Uterus (tissue), 2 donors: ENCODE measurements at regions not wholly inside any gene's neighbourhood (a gene's known extent, or its start where the extent isn't known, plus 50 kb on each side); places are given as distances from the start of the nearest gene placed in this dataset.

ENCODE experiments used
- POLR2A ChIP-seq, 2 donors: fragments of 450-650 bp; IDR thresholded peaks; one replicate each; pipeline ENCODE4 v1.6.1; 2016; ENCODE audit warnings: antibody characterized with exemption in 2 of 2, mild to moderate bottlenecking in 1 of 2, moderate library complexity in 1 of 2
- TF ChIP-seq, protein P1 (sequence below), 4 experiments: fragments of 200-600 bp in 2 of 4; fragments of 450-650 bp in 2 of 4; sonication (generic) in 2 of 4; IDR thresholded peaks; one replicate each; pipeline ENCODE4 v1.5.1; 2016 to 2019; ENCODE audit warnings: antibody characterized with exemption in 4 of 4, mild to moderate bottlenecking in 2 of 4, moderate library complexity in 1 of 4

DNA sequence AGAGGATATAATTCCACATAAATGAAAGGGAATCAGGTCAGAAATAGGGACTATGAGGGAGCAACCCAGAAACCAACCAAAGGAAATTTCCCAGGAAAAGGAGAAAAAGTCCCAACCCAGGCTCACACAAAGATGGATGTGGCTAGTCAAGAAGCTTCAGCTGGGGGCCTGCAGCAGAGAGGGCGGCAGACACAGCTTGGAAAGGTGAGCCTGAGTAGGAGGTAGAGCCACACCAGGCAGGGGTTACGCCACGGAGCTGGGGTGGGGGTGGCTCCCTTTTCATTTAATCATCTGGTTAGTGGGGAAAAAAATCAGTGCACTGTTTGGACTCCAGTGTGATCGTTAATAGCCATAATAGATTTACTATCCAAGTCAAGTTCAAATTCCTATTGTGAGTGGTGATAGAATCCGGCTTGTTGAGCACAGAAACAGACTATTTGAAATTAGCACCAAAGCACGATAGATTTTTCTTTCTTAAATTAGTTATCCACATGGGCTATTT, 220.6 kb downstream of the TPBG start:
- TF ChIP-seq, protein P1, sequence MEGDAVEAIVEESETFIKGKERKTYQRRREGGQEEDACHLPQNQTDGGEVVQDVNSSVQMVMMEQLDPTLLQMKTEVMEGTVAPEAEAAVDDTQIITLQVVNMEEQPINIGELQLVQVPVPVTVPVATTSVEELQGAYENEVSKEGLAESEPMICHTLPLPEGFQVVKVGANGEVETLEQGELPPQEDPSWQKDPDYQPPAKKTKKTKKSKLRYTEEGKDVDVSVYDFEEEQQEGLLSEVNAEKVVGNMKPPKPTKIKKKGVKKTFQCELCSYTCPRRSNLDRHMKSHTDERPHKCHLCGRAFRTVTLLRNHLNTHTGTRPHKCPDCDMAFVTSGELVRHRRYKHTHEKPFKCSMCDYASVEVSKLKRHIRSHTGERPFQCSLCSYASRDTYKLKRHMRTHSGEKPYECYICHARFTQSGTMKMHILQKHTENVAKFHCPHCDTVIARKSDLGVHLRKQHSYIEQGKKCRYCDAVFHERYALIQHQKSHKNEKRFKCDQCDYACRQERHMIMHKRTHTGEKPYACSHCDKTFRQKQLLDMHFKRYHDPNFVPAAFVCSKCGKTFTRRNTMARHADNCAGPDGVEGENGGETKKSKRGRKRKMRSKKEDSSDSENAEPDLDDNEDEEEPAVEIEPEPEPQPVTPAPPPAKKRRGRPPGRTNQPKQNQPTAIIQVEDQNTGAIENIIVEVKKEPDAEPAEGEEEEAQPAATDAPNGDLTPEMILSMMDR (IDR thresholded peaks at IDR 0.05): no peak
- TF ChIP-seq POLR2A (IDR thresholded peaks at IDR 0.05): no peak
